BJ (cell line): ENCODE measurements at regions not wholly inside any gene's neighbourhood (a gene's known extent, or its start where the extent isn't known, plus 50 kb on each side); places are given as distances from the start of the nearest gene placed in this dataset.
"Not testable (repeated sequence)": the region's sequence is repeated elsewhere in the genome, so short reads cannot be mapped to it uniquely, and the experiment has no call there.

Experiments used
- CTCF ChIA-PET: fragments of 350-600 bp; formaldehyde crosslinking; extraction: SDS; loops from one replicate; lab custom pipeline; 2021; ENCODE audit warnings: antibody characterized with exemption, inconsistent platforms; lab: Yijun Ruan, JAX
- POLR2A ChIA-PET: fragments of 300-600 bp; sonication (Branson Sonifier 250); formaldehyde crosslinking; extraction: SDS; loops from one replicate; lab custom pipeline; 2021; ENCODE audit warnings: antibody characterized with exemption; lab: Charles Lee
- DNase-seq: peaks from one replicate; pipeline ENCODE4 v3.0.0-alpha.2; 2011; ENCODE audit warnings: low read depth
- H3K27me3 ChIP-seq: 2 replicates; pipeline ENCODE4 v1.6.0; 2011; ENCODE audit warnings: low read length; ENCODE audit not compliant: control insufficient read depth, insufficient read depth
- H3K36me3 ChIP-seq: 2 replicates; pipeline ENCODE4 v1.5.1; 2011; ENCODE audit warnings: low read length; ENCODE audit not compliant: control insufficient read depth, insufficient read depth
- H3K4me3 ChIP-seq: 2 replicates; pipeline ENCODE4 v1.5.1; 2011; ENCODE audit warnings: low read depth, mild to moderate bottlenecking, control low read depth, low read length
- TF ChIP-seq, protein P1 (sequence below): IDR thresholded peaks from 2 replicates; pipeline ENCODE4 v1.5.1; 2011; ENCODE audit warnings: low read depth, mild to moderate bottlenecking, control low read depth, inconsistent platforms, low read length, moderate library complexity; ENCODE audit not compliant: insufficient read depth

DNA sequence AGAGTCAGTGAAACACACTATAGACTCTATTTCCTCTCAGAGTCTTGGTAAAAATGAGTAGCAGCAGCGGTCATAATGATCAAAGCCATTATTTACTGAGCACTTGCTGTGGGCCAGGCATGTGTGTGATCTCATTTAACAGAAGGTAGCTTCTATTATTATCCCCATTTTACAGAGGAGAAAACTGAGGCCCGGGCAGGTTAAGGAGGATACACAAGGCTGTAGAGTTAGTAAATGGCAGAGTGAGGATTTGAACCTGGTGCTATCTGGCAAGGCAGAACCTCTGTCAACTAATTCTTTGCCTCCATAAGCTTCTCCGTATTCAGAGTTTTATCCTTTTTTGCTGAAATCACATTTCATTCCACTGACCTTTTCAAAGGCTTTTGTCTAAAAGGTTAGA, 122.2 kb upstream of the SALL4 start:
- CTCF ChIA-PET = interaction anchor here (0.6 kb wide), 2 partner anchors 12 to 19 kb away, joined by 3 read pairs; no protein-coding TSS in a partner anchor
- Histone ChIP-seq H3K27me3 (no peaks in the 10 kb centered on the region), H3K4me3 (no peak overlapping the region), H3K36me3 (no peaks in the 10 kb centered on the region)
- POLR2A ChIA-PET = no interaction called here
- TF ChIP-seq, protein P1, sequence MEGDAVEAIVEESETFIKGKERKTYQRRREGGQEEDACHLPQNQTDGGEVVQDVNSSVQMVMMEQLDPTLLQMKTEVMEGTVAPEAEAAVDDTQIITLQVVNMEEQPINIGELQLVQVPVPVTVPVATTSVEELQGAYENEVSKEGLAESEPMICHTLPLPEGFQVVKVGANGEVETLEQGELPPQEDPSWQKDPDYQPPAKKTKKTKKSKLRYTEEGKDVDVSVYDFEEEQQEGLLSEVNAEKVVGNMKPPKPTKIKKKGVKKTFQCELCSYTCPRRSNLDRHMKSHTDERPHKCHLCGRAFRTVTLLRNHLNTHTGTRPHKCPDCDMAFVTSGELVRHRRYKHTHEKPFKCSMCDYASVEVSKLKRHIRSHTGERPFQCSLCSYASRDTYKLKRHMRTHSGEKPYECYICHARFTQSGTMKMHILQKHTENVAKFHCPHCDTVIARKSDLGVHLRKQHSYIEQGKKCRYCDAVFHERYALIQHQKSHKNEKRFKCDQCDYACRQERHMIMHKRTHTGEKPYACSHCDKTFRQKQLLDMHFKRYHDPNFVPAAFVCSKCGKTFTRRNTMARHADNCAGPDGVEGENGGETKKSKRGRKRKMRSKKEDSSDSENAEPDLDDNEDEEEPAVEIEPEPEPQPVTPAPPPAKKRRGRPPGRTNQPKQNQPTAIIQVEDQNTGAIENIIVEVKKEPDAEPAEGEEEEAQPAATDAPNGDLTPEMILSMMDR = no peak
- DNase-seq = no peak

- no peak for DNase-seq
- Histone ChIP-seq H3K4me3 (no peak overlapping the region), H3K27me3 (no peaks in the 10 kb centered on the region), H3K36me3 (no peaks in the 10 kb centered on the region)
- ChIA-PET POLR2A (no interaction called here), CTCF (interaction anchor here (0.6 to 1.4 kb wide), 3 partner anchors 11 to 283 kb away, joined by 3 to 5 read pairs (median 4); no protein-coding TSS in a partner anchor)
- TF ChIP-seq, protein P1 = no peak
These were observed 121.3 kb upstream of the SALL4 start for GRCh38 chr20:51923633-51924032.

- H3K27me3 ChIP-seq, H3K4me3 ChIP-seq, DNase-seq, POLR2A ChIA-PET, H3K36me3 ChIP-seq: not testable (repeated sequence)
- CTCF ChIA-PET = interaction anchor here (1.4 kb wide), 1 partner anchor 283 kb away, joined by 5 read pairs; no protein-coding TSS in a partner anchor
These were observed 120.5 kb upstream of the SALL4 start for GRCh38 chr20:51922812-51923211.

DNA sequence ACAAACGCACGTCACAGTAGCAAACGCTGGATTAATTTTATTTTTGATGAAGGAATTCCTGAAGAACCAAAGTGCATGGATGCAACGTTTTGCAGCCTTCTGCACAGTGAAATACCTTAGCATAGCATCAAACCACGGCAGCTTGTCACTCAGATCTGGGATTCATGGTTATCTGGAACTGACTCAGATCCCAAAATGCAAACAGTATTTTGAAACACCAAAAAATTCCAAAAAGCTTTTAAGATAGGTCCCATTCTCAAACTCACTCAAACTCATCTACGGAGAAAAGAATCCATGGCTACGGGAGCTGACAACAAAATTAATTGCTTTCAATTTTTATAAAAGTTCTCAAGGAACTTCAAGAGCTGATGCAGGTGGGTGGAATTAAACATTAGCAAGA, 116.2 kb upstream of the SALL4 start:
- DNase-seq = no peak
- TF ChIP-seq, protein P1 = no peak
- CTCF ChIA-PET = no interaction called here
- Histone ChIP-seq H3K27me3 (no peaks in the 10 kb centered on the region), H3K36me3 (no peaks in the 10 kb centered on the region), H3K4me3 (no peak overlapping the region)
- POLR2A ChIA-PET = no interaction called here

- TF ChIP-seq, protein P1 = no peak
- DNase-seq = no peak
- CTCF ChIA-PET = no interaction called here
- H3K4me3 ChIP-seq = no peak overlapping the region
- POLR2A ChIA-PET = no interaction called here
- H3K27me3 ChIP-seq = no peaks in the 10 kb centered on the region
- H3K36me3 ChIP-seq = no peaks in the 10 kb centered on the region
These were observed 115.7 kb upstream of the SALL4 start for GRCh38 chr20:51917886-51918535.

DNA sequence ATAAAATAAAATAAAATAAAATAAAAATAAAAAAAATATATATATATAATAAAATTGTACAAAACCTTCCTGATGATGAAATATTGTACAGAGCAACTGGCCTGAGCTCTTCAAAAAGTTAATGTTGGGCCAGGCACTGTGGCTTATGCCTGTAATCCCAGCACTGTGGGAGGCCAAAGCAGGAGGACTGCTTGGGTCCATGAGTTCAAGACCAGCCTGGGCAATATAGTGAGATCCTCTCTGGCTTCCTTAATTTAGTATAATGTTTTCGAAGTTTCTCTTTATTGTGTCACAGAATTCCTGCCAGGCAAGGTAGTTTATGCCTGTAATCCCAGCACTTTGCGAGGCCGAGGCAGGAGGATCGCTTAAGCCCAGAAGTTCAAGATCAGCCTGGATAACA, 113.9 kb upstream of the SALL4 start:
- ChIA-PET CTCF (no interaction called here), POLR2A (no interaction called here)
- H3K36me3 ChIP-seq = no peaks in the 10 kb centered on the region
- TF ChIP-seq, protein P1 = no peak
- H3K4me3 ChIP-seq = no peak overlapping the region
- DNase-seq = no peak
- H3K27me3 ChIP-seq = no peaks in the 10 kb centered on the region
